Activated naive CD4-positive, alpha-beta T cell treated with anti-CD3 and anti-CD28 coated beads, Interleukin-2, amount 10 ng/mL, durations not matched to agents 7 days and 5 days (primary cell): ENCODE measurements at regions not wholly inside any gene's neighbourhood (a gene's known extent, or its start where the extent isn't known, plus 50 kb on each side); places are given as distances from the start of the nearest gene placed in this dataset.

Experiments used
- CTCF ChIA-PET: fragments of 350-600 bp; sonication (Branson Sonifier 250); formaldehyde crosslinking; loops from one replicate; lab custom pipeline; 2021; ENCODE audit warnings: antibody characterized with exemption; lab: Charles Lee
- DNase-seq: peaks from one replicate; pipeline ENCODE4 v3.0.0-alpha.2; 2020
- H3K27ac Mint-ChIP-seq: one replicate; pipeline ENCODE4 v1.8.0; 2021; ENCODE audit warnings: mild to moderate bottlenecking, moderate library complexity, mixed read lengths
- H3K27me3 Mint-ChIP-seq: one replicate; pipeline ENCODE4 v1.8.0; 2021; ENCODE audit warnings: mild to moderate bottlenecking, mixed read lengths
- H3K36me3 Mint-ChIP-seq: one replicate; pipeline ENCODE4 v1.8.0; 2021; ENCODE audit warnings: mixed read lengths
- H3K4me1 Mint-ChIP-seq: one replicate; pipeline ENCODE4 v1.8.0; 2021; ENCODE audit warnings: mixed read lengths
- H3K4me3 Mint-ChIP-seq: one replicate; pipeline ENCODE4 v1.8.0; 2021; ENCODE audit warnings: mild to moderate bottlenecking, moderate library complexity, mixed read lengths
- H3K9me3 Mint-ChIP-seq: one replicate; pipeline ENCODE4 v1.8.0; 2021; ENCODE audit warnings: mixed read lengths

GRCh38 chr2:129710670-129711495 is 268.6 kb upstream of the RAB6C start:
- no peak overlapping the region for H3K27ac Mint-ChIP-seq
- no peak overlapping the region for H3K4me3 Mint-ChIP-seq
- no peaks in the 10 kb centered on the region for H3K36me3 Mint-ChIP-seq
- no peaks in the 10 kb centered on the region for H3K27me3 Mint-ChIP-seq
- no peaks in the 10 kb centered on the region for H3K4me1 Mint-ChIP-seq
- CTCF ChIA-PET: no interaction called here
- H3K9me3 Mint-ChIP-seq: no peaks in the 10 kb centered on the region
- DNase-seq: no peak

DNA sequence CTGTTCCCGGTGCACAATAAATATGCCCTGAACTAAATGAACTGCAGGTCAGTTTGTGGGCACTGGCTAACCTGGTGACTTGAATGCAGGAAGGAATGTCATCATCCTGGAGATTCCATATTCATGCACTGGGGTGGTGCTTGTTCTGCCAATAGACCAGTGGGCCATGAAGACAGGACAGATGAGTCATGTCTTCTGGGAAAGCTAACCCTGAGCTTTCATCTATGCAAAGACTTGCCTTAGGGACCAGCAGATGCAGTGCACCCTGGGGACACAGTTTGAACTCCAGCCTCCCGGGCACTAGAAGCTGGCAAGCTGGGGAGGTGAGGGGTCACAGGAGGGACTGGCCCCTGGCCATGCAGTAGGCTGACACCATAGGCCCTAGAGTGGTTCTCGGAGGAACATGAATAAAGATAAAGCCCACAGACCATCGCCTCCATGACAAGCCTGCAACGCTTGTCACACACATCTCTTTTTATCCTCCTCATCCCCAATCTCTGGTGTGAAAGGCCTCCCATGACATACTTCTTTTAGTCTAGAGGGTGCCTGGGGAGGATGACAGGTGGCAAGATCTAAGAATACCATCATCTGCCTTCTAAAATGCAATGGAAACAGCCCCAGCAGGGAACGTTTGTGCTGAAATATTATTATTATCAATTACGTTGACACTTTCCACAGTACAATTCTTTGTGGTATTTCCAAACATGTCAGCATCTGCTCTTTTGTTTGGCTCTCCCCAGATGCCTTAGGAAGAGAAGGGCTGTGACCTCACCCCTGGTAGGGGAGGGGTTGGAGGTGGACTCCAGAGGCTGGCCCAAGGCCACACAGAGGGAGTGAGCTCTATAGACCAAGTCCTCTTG is 267.4 kb upstream of the RAB6C start:
- H3K4me1 Mint-ChIP-seq: no peaks in the 10 kb centered on the region
- no peak overlapping the region for H3K27ac Mint-ChIP-seq
- no peaks in the 10 kb centered on the region for H3K36me3 Mint-ChIP-seq
- no peaks in the 10 kb centered on the region for H3K27me3 Mint-ChIP-seq
- DNase-seq: no peak
- H3K9me3 Mint-ChIP-seq: no peaks in the 10 kb centered on the region
- CTCF ChIA-PET: no interaction called here
- no peak overlapping the region for H3K4me3 Mint-ChIP-seq

DNA sequence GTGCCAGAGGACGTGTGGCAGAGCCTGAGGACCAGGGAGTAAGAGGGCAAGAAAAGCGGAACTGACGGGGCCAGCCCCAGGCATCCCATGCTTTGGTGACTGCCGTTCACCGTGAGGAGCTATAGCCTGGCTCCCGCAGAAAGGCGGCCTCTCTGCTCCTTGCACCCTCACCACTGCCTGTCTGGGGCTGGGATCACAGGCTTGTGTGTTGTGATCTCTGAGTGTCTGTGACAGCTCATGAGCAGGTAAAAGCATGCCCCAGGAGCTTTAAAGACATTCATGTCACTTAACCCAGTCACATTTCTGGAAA is 266.8 kb upstream of the RAB6C start:
- Mint-ChIP-seq H3K36me3 (no peaks in the 10 kb centered on the region), H3K27me3 (no peaks in the 10 kb centered on the region), H3K4me1 (no peaks in the 10 kb centered on the region), H3K9me3 (no peaks in the 10 kb centered on the region), H3K4me3 (no peak overlapping the region), H3K27ac (no peak overlapping the region)
- CTCF ChIA-PET: no interaction called here
- DNase-seq: no peak

DNA sequence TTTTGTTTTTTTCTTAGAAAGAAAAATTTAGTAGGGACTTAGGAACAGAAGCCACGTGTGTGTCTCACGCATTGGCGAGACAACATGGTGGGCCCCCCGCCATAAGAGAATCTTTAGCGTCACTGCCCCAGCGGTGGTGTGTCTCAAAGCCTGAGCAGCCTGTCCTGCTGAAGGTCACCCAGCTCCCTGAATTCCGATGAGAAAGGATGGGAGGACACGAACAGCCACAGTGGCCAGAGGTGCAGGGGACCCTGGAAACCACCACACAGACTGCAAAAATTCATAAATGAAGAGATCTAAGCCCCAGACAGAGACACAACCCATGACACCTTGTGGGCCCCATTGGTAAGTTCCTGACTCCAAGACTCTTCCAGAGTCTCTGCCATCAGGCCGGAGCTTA is 266.1 kb upstream of the RAB6C start:
- Mint-ChIP-seq H3K36me3 (no peaks in the 10 kb centered on the region), H3K4me1 (no peaks in the 10 kb centered on the region), H3K4me3 (no peak overlapping the region), H3K27me3 (no peaks in the 10 kb centered on the region), H3K27ac (no peak overlapping the region), H3K9me3 (no peaks in the 10 kb centered on the region)
- CTCF ChIA-PET: no interaction called here
- DNase-seq: no peak

- no peak for DNase-seq
- H3K27me3 Mint-ChIP-seq: no peaks in the 10 kb centered on the region
- no peaks in the 10 kb centered on the region for H3K9me3 Mint-ChIP-seq
- CTCF ChIA-PET: no interaction called here
- no peaks in the 10 kb centered on the region for H3K36me3 Mint-ChIP-seq
- H3K4me1 Mint-ChIP-seq: no peaks in the 10 kb centered on the region
- no peak overlapping the region for H3K27ac Mint-ChIP-seq
- H3K4me3 Mint-ChIP-seq: no peak overlapping the region
Observed at GRCh38 chr2:129716781-129717559, 262.5 kb upstream of the RAB6C start.

DNA sequence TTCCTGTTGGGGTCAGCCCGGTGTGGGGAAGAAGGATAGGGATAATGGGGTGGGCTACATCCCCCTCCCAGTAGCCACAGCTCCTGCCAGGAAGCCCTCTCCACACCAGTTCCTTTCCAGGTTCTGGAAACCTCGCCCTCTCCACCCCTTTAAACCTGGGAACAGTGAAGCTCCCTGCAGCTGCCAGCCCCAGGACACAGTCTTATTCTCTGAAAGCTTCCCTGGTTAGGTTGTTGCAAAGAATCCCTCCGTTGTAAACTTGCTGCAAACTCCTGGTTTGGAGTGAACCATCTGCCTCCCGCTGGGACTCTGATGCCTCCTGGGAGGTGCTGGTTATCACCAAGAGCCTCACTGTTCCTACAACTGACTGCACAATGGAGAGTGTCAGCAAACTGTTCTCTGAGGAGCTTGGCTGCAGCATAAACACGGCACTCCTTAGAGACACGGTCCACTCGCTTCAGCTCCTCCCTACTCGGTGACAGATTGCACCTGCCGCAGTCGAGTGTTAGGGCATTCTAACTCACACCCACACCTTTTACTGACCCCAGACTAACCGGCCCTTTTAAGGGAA is 261.8 kb upstream of the RAB6C start:
- no peaks in the 10 kb centered on the region for H3K36me3 Mint-ChIP-seq
- no peaks in the 10 kb centered on the region for H3K4me1 Mint-ChIP-seq
- CTCF ChIA-PET: no interaction called here
- H3K9me3 Mint-ChIP-seq: no peaks in the 10 kb centered on the region
- H3K4me3 Mint-ChIP-seq: no peak overlapping the region
- H3K27me3 Mint-ChIP-seq: no peaks in the 10 kb centered on the region
- no peak overlapping the region for H3K27ac Mint-ChIP-seq
- DNase-seq: no peak

- Mint-ChIP-seq H3K4me1 (no peaks in the 10 kb centered on the region), H3K4me3 (no peak overlapping the region), H3K27me3 (no peaks in the 10 kb centered on the region), H3K36me3 (no peaks in the 10 kb centered on the region), H3K9me3 (no peaks in the 10 kb centered on the region), H3K27ac (no peak overlapping the region)
- no peak for DNase-seq
- CTCF ChIA-PET: no interaction called here
Observed at GRCh38 chr2:129719335-129719734, 260.1 kb upstream of the RAB6C start.

DNA sequence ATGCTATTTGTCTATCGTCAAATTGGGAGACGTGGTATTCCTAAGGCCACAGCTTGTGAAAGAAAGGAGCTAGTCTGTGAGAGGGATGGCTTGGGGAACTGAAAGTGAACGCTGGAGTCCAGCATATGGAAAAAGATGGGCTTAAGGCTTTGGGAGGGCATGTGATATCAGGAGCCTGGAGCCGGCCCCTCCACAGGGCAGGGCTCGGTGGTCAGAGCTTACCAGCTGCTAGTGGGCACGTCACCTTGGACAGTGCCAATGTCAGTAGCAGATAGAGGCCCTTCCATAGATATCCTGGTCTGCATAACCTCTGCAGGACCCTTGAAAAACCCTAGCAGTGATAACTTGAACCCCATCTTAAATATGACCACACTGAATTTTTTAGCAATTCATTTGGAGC is 259.1 kb upstream of the RAB6C start:
- no peaks in the 10 kb centered on the region for H3K4me1 Mint-ChIP-seq
- H3K27me3 Mint-ChIP-seq: no peaks in the 10 kb centered on the region
- no peak overlapping the region for H3K4me3 Mint-ChIP-seq
- H3K27ac Mint-ChIP-seq: no peak overlapping the region
- H3K36me3 Mint-ChIP-seq: no peaks in the 10 kb centered on the region
- CTCF ChIA-PET: no interaction called here
- DNase-seq: no peak
- no peaks in the 10 kb centered on the region for H3K9me3 Mint-ChIP-seq

GRCh38 chr2:129720761-129721160 is 258.7 kb upstream of the RAB6C start:
- H3K4me1 Mint-ChIP-seq: no peaks in the 10 kb centered on the region
- H3K27ac Mint-ChIP-seq: no peak overlapping the region
- H3K9me3 Mint-ChIP-seq: no peaks in the 10 kb centered on the region
- no peaks in the 10 kb centered on the region for H3K27me3 Mint-ChIP-seq
- DNase-seq: no peak
- no peak overlapping the region for H3K4me3 Mint-ChIP-seq
- CTCF ChIA-PET: no interaction called here
- H3K36me3 Mint-ChIP-seq: no peaks in the 10 kb centered on the region

GRCh38 chr2:129721236-129721635 is 258.2 kb upstream of the RAB6C start:
- CTCF ChIA-PET: no interaction called here
- Mint-ChIP-seq H3K4me1 (no peaks in the 10 kb centered on the region), H3K9me3 (no peaks in the 10 kb centered on the region)

GRCh38 chr2:129721846-129722245 is 257.6 kb upstream of the RAB6C start:
- Mint-ChIP-seq H3K36me3 (no peaks in the 10 kb centered on the region), H3K4me1 (no peaks in the 10 kb centered on the region), H3K27ac (no peak overlapping the region), H3K9me3 (no peaks in the 10 kb centered on the region), H3K27me3 (no peaks in the 10 kb centered on the region), H3K4me3 (no peak overlapping the region)
- CTCF ChIA-PET: no interaction called here
- no peak for DNase-seq

More at GRCh38 chr2:129721236-129721635, 258.2 kb upstream of the RAB6C start:
- Mint-ChIP-seq H3K27ac (no peak overlapping the region), H3K36me3 (no peaks in the 10 kb centered on the region), H3K27me3 (no peaks in the 10 kb centered on the region), H3K4me3 (no peak overlapping the region)
- no peak for DNase-seq

GRCh38 chr2:129722306-129723019 is 257.0 kb upstream of the RAB6C start:
- Mint-ChIP-seq H3K4me3 (no peak overlapping the region), H3K4me1 (no peaks in the 10 kb centered on the region), H3K9me3 (no peaks in the 10 kb centered on the region), H3K27ac (no peak overlapping the region), H3K27me3 (no peaks in the 10 kb centered on the region), H3K36me3 (no peaks in the 10 kb centered on the region)
- DNase-seq: no peak
- CTCF ChIA-PET: no interaction called here

DNA sequence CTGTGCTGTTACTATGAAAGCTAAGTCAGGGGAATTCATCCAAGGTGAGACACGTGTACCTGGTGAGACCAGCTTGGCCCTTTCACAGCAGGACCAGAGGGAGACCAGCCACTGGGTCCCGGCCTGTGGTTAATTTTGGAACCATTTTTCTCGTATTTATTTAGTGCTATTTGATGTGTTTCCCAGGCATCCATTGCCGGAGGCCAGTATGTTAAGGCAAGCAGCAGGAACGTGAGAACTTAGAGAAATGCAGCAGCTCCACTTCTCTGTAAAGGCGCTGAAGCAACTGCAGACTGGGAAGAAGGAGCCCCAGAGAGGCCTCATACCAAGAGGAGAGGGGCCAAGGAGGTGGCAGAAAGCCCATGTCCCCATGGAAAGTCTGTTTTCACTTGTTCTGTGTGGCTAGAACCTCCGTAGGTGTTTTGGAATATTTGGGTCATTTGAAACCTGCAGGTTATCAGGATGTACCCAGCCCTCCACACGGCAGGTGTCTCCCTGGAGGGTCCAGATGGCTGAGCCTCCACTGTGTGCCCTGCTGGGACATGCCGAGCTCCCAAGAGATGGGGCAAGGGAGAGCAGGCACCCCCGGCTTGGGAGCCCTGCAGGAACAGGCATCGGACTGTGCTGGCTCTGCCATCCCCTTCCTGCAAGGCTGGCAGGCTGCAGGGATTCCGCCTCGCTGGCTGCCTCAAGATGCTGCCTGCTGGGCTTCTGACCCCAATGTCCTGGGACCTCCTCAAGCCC is 256.0 kb upstream of the RAB6C start:
- Mint-ChIP-seq H3K27ac (no peak overlapping the region), H3K36me3 (no peaks in the 10 kb centered on the region), H3K9me3 (no peaks in the 10 kb centered on the region), H3K4me3 (no peak overlapping the region), H3K4me1 (no peaks in the 10 kb centered on the region), H3K27me3 (no peaks in the 10 kb centered on the region)
- no peak for DNase-seq
- CTCF ChIA-PET: no interaction called here
